B cell (primary cell): ENCODE measurements at regions not wholly inside any gene's neighbourhood (a gene's known extent, or its start where the extent isn't known, plus 50 kb on each side); places are given as distances from the start of the nearest gene placed in this dataset.

Experiments used
- ATAC-seq: fragments of 200-7000 bp; cut with Tn5 transposase; one replicate; pipeline ENCODE4 v1.10.0; 2021; ENCODE audit warnings: low read depth, mild to moderate bottlenecking, moderate number of reproducible peaks, moderate library complexity
- CTCF ChIA-PET: fragments of 350-600 bp; sonication (Branson Sonifier 250); formaldehyde crosslinking; loops from one replicate; lab custom pipeline; 2021; ENCODE audit warnings: antibody characterized with exemption, inconsistent platforms; lab: Charles Lee
- POLR2A ChIA-PET: fragments of 350-600 bp; sonication (Branson Sonifier 250); formaldehyde crosslinking; loops from one replicate; lab custom pipeline; 2021; ENCODE audit warnings: antibody characterized with exemption; lab: Charles Lee
- DNase-seq: peaks from one replicate; pipeline ENCODE4 v3.0.0; 2013
- H2AFZ ChIP-seq: 2 replicates; pipeline ENCODE4 v1.6.1; 2012; ENCODE audit warnings: mild to moderate bottlenecking, low read depth, low read length; ENCODE audit not compliant: insufficient read depth, poor library complexity, severe bottlenecking
- H3K27ac ChIP-seq, 2 donors: 1 replicate in 1 of 2; 2 replicates in 1 of 2; pipeline ENCODE4 v1.5.1; 2012 to 2013; ENCODE audit warnings: low read length in 2 of 2, mild to moderate bottlenecking in 2 of 2, moderate library complexity in 1 of 2
- H3K27me3 ChIP-seq, 4 experiments: fragments of 200-600 bp in 1 of 4; sonication (generic) in 1 of 4; replicated peaks in 1 of 4; 1 replicate in 2 of 4; 2 replicates in 2 of 4; pipeline versions ENCODE4 v1.6.1 to v1.7.0; 2013 to 2016; ENCODE audit warnings: low read length in 3 of 4, mild to moderate bottlenecking in 2 of 4, mixed read lengths in 1 of 4, moderate library complexity in 1 of 4; ENCODE audit not compliant: insufficient read depth in 4 of 4, control insufficient read depth in 3 of 4; ENCODE audit errors: control extremely low read depth in 1 of 4
- H3K36me3 ChIP-seq, 2 experiments: replicated peaks in 1 of 2; 1 replicate in 1 of 2; 2 replicates in 1 of 2; pipeline versions ENCODE4 v1.6.1 to v1.7.1; 2013; ENCODE audit warnings: low read length in 1 of 2; ENCODE audit not compliant: insufficient read depth in 2 of 2, control insufficient read depth in 1 of 2; ENCODE audit errors: control extremely low read depth in 1 of 2, extremely low read depth in 1 of 2
- H3K4me1 ChIP-seq, 2 donors: fragments of 200-600 bp in 1 of 2; sonication (generic) in 1 of 2; 1 replicate in 1 of 2; 2 replicates in 1 of 2; pipeline versions ENCODE4 v1.5.1 to v1.6.1; 2013 to 2017; ENCODE audit warnings: low read length in 2 of 2; ENCODE audit not compliant: control insufficient read depth in 2 of 2, insufficient read depth in 2 of 2
- H3K4me2 ChIP-seq: replicated peaks from 2 replicates; pipeline ENCODE3; 2012; ENCODE audit warnings: mild to moderate bottlenecking, low read depth, low read length; ENCODE audit not compliant: poor library complexity, severe bottlenecking
- H3K4me3 ChIP-seq, 5 experiments: fragments of 200-600 bp in 1 of 5; sonication (generic) in 1 of 5; 1 replicate in 3 of 5; 2 replicates in 2 of 5; pipeline versions ENCODE4 v1.5.1 to v1.7.0; 2011 to 2016; ENCODE audit warnings: low read length in 4 of 5, mild to moderate bottlenecking in 4 of 5, low read depth in 2 of 5, control low read depth in 1 of 5, moderate library complexity in 1 of 5; ENCODE audit not compliant: insufficient read depth in 1 of 5; ENCODE audit errors: control extremely low read depth in 1 of 5, extremely low read depth in 1 of 5
- H3K79me2 ChIP-seq: fragments of 200-600 bp; sonication (generic); one replicate; pipeline ENCODE4 v1.6.0; 2016; ENCODE audit warnings: low read length; ENCODE audit not compliant: control insufficient read depth, insufficient read depth
- H3K9ac ChIP-seq: fragments of 200-600 bp; sonication (generic); 2 replicates; pipeline ENCODE4 v1.6.1; 2017; ENCODE audit warnings: mild to moderate bottlenecking, low read length, moderate library complexity
- H3K9me3 ChIP-seq, 3 donors: one replicate each; pipeline versions ENCODE4 v1.6.1 to v1.7.1; 2013; ENCODE audit warnings: low read length in 2 of 3; ENCODE audit not compliant: control insufficient read depth in 2 of 3, insufficient read depth in 1 of 3; ENCODE audit errors: control extremely low read depth in 1 of 3
- H4K20me1 ChIP-seq: 2 replicates; pipeline ENCODE4 v1.6.0; 2012; ENCODE audit warnings: mild to moderate bottlenecking, low read length; ENCODE audit not compliant: insufficient read depth, control insufficient read depth, poor library complexity, severe bottlenecking
- H3K27ac Mint-ChIP-seq: one replicate; pipeline ENCODE4 v1.8.0; 2021; ENCODE audit warnings: mixed read lengths
- H3K27me3 Mint-ChIP-seq: one replicate; pipeline ENCODE4 v1.8.0; 2021; ENCODE audit warnings: mixed read lengths
- H3K4me1 Mint-ChIP-seq: one replicate; pipeline ENCODE4 v1.8.0; 2021; ENCODE audit warnings: mixed read lengths
- H3K4me3 Mint-ChIP-seq: one replicate; pipeline ENCODE4 v1.8.0; 2021; ENCODE audit warnings: mixed read lengths
- H3K9me3 Mint-ChIP-seq: one replicate; pipeline ENCODE4 v1.8.0; 2022; ENCODE audit warnings: mixed read lengths; ENCODE audit not compliant: insufficient read depth
- CTCF ChIP-seq: fragments of 200-600 bp; IDR thresholded peaks from one replicate; pipeline ENCODE4 v1.8.0; 2022; ENCODE audit warnings: antibody characterized with exemption, mild to moderate bottlenecking
- EZH2 ChIP-seq: IDR thresholded peaks from 2 replicates; pipeline ENCODE4 v1.6.1; 2012; ENCODE audit warnings: borderline replicate concordance, low read depth, mild to moderate bottlenecking, moderate library complexity, low read length; ENCODE audit not compliant: insufficient read depth, poor library complexity, severe bottlenecking
- WGBS: methylation state at CpG from one replicate; pipeline ENCODE4 v1.1.5; 2013; ENCODE audit warnings: missing lambda C conversion rate; ENCODE audit not compliant: insufficient coverage; 5-methylcytosine and 5-hydroxymethylcytosine counted together
- intact Hi-C: fragments of 100-400 bp; cut with micrococcal nuclease; formaldehyde crosslinking; loops from one replicate; pipeline ENCODE4 v1.10.0; 2022

GRCh38 chr1:8259498-8260290 is 58.2 kb upstream of the SLC45A1 start:
- no peaks in the 10 kb centered on the region for H3K4me1 Mint-ChIP-seq
- H3K4me3 Mint-ChIP-seq, result no peak overlapping the region
- DNase-seq (no peak), ATAC-seq (no peak)
- no peaks in the 10 kb centered on the region for H3K9me3 Mint-ChIP-seq
- POLR2A ChIA-PET, result no interaction called here
- no peak overlapping the region for H3K27ac Mint-ChIP-seq
- Histone ChIP-seq H3K4me1 (no peaks in the 10 kb centered on the region), H3K36me3 (no peaks in the 10 kb centered on the region), H3K4me3 (no peak overlapping the region), H4K20me1 (no peaks in the 10 kb centered on the region), H3K4me2 (no peak overlapping the region), H3K27me3 (peaks cover 0 to 4% (median 0%) of the 10 kb centered on the region in 4 experiments), H3K79me2 (no peaks in the 10 kb centered on the region), H3K27ac (no peak overlapping the region), H3K9ac (no peak overlapping the region), H2AFZ (no peak overlapping the region), H3K9me3 (no peaks in the 10 kb centered on the region)
- intact Hi-C loops, result no loop called here
- CTCF ChIA-PET, result no interaction called here
- TF ChIP-seq EZH2 (no peak), CTCF (no peak)
- WGBS, result 83% methylated on average over 13 of the region's 13 CpGs
- peaks cover 22% of the 10 kb centered on the region for H3K27me3 Mint-ChIP-seq

DNA sequence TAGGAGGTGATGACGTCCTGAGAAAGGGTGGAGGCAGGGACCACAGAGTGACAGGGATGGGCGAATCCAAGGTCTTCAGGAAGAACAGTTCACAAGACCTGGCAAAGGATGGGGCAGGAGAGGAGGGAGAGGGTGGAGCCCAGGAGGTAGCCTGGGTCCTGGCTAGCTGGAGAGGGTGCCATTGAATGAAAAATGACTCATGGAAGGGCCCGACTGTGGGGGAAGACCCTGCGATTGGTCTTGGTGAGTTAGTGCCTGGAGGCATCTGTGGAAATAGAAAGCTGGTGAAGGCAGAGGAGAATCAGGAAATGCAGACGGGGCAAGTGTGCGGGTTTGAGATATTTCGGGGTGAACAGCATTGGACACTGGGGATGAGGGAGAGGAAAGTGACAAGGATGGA is 60.3 kb upstream of the SLC45A1 start:
- H3K4me3 Mint-ChIP-seq, result no peak overlapping the region
- no peaks in the 10 kb centered on the region for H3K9me3 ChIP-seq
- H3K4me1 ChIP-seq, result no peaks in the 10 kb centered on the region
- ChIA-PET POLR2A (no interaction called here), CTCF (no interaction called here)
- H2AFZ ChIP-seq, result no peak overlapping the region
- no peak overlapping the region for H3K27ac Mint-ChIP-seq
- no peak overlapping the region for H3K4me2 ChIP-seq
- H3K4me1 Mint-ChIP-seq, result no peaks in the 10 kb centered on the region
- TF ChIP-seq CTCF (no peak), EZH2 (no peak)
- no peaks in the 10 kb centered on the region for H3K79me2 ChIP-seq
- H3K36me3 ChIP-seq, result no peaks in the 10 kb centered on the region
- DNase-seq, result no peak
- H3K4me3 ChIP-seq, result no peak overlapping the region
- no peak for ATAC-seq
- no peaks in the 10 kb centered on the region for H4K20me1 ChIP-seq
- no peak overlapping the region for H3K27ac ChIP-seq
- H3K9ac ChIP-seq, result no peak overlapping the region
- intact Hi-C loops, result no loop called here
- H3K9me3 Mint-ChIP-seq, result no peaks in the 10 kb centered on the region
- peaks cover 22% of the 10 kb centered on the region for H3K27me3 Mint-ChIP-seq
- peaks cover 0 to 4% (median 0%) of the 10 kb centered on the region in 4 experiments for H3K27me3 ChIP-seq
- WGBS, result 87% methylated on average over 7 of the region's 7 CpGs
